ENCODE measurements at regions not wholly inside any gene's neighbourhood (a gene's known extent, or its start where the extent isn't known, plus 50 kb on each side); places are given as distances from the start of the nearest gene placed in this dataset.

GRCh38 chr4:176631611-176632010, 161.1 kb downstream of the VEGFC start:
- Histone ChIP-seq H3K36me3 (no peaks in the 10 kb centered on the region), H3K9me3 (no peaks in the 10 kb centered on the region), H3K4me1 (no peaks in the 10 kb centered on the region), H3K27me3 (no peaks in the 10 kb centered on the region), H3K27ac (no peak overlapping the region), H3K4me3 (no peak overlapping the region)
- intact Hi-C loops (cut with DNase I): no loop called here
- DNase-seq: no peak
- no peak for ATAC-seq
- no peak for TF ChIP-seq CTCF (IDR thresholded peaks at IDR 0.05)
- TF ChIP-seq POLR2A (IDR thresholded peaks at IDR 0.05): no peak
